AG10803 (cell line): ENCODE measurements at regions not wholly inside any gene's neighbourhood (a gene's known extent, or its start where the extent isn't known, plus 50 kb on each side); places are given as distances from the start of the nearest gene placed in this dataset.

ENCODE experiments used
- DNase-seq: peaks from one replicate; pipeline ENCODE4 v3.0.0; 2010; ENCODE audit warnings: low read depth
- H3K4me3 ChIP-seq: 2 replicates; pipeline ENCODE4 v1.5.1; 2011; ENCODE audit warnings: mild to moderate bottlenecking, low read length, control low read depth
- CTCF ChIP-seq: conservative IDR thresholded peaks from 2 replicates; pipeline ENCODE4 v1.5.1; 2011; ENCODE audit warnings: mild to moderate bottlenecking, low read length, control low read depth, inconsistent platforms

GRCh38 chr6:79801362-79801761 is 146.0 kb downstream of the ELOVL4 start:
- no peak for TF ChIP-seq CTCF
- no peak overlapping the region for H3K4me3 ChIP-seq
- no peak for DNase-seq

DNA sequence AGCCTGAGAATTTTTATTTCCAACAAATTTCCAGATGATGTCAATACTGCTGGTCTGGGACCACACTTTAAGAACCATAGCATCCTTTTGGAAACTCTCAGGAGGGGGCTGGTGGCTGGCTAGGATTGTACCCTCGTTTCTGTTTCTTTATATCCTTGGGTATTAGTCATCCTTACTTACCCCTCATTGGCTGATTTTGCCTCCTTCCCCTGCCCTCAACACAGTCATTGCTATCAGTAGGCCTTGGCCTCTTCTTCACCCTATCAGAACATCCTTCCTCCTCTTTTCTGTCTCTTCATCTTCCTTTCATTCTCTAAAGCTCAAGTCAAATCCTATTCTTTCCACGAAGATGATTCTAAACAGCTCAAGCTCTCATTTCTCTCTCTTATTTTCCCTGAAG is 148.5 kb downstream of the ELOVL4 start:
- H3K4me3 ChIP-seq: no peak overlapping the region
- DNase-seq: no peak
- TF ChIP-seq CTCF: no peak

DNA sequence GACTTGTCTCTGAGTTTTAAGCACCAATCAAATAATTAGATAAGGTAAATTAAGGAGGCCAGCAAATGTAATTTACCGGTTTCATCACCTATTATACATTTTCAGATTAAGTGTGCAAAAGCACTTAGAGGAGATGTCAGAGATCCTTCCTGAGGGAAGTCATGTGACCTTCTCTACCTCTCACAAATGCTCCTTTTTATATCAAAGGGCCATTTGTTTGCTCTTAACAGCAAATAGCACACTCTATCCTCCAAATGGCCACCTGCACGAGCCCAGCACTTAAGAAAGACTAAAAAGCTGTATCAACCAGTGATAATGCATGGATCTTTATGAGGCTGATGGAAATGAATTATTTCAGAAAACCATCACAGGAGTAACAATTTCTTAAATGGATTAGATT is 149.4 kb downstream of the ELOVL4 start:
- H3K4me3 ChIP-seq: no peak overlapping the region
- TF ChIP-seq CTCF: no peak
- DNase-seq: no peak

- H3K4me3 ChIP-seq: no peak overlapping the region
- no peak for DNase-seq
- TF ChIP-seq CTCF: no peak
Observed at GRCh38 chr6:79797163-79797764, 150.1 kb downstream of the ELOVL4 start.

GRCh38 chr6:79796197-79796596 is 151.2 kb downstream of the ELOVL4 start:
- no peak overlapping the region for H3K4me3 ChIP-seq
- TF ChIP-seq CTCF: no peak
- no peak for DNase-seq

DNA sequence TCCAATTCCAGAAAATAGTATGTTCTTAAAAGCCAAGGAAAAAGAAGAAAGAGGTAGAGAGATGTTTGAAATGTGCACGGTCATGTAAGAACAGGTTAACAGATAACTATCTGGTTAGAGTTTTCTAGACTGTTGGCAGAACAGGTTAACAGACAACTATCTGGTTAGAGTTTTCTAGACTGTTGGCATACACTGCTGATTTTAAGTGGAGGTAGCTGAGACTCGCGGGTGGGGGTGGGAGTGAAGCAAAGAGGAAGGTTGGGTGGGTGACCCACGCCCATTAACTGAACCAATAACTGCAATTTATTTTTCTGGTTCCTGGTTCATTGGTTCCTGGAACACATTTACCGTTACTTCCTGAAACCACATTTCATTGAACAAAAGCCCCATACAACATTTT is 157.5 kb downstream of the ELOVL4 start:
- TF ChIP-seq CTCF: no peak
- no peak overlapping the region for H3K4me3 ChIP-seq
- no peak for DNase-seq

- H3K4me3 ChIP-seq: no peak overlapping the region
- no peak for DNase-seq
- no peak for TF ChIP-seq CTCF
Observed at GRCh38 chr6:79788756-79789155, 157.6 kb downstream of the SH3BGRL2 start.
